Ovary (tissue), 7 donors: ENCODE measurements at regions not wholly inside any gene's neighbourhood (a gene's known extent, or its start where the extent isn't known, plus 50 kb on each side); places are given as distances from the start of the nearest gene placed in this dataset.

Experiments used
- DNase-seq, 5 donors: peaks; one replicate each; pipeline ENCODE4 v3.0.0-alpha.2; 2019 to 2020
- H3K27ac ChIP-seq, 2 donors: fragments of 200-600 bp; one replicate each; pipeline versions ENCODE4 v1.5.1 to v1.8.0; 2019 to 2022
- H3K27me3 ChIP-seq: fragments of 200-600 bp; one replicate; pipeline ENCODE4 v1.8.0; 2022
- H3K36me3 ChIP-seq: fragments of 200-600 bp; sonication (generic); one replicate; pipeline ENCODE4 v1.5.1; 2019
- H3K4me1 ChIP-seq: one replicate; pipeline ENCODE4 v1.8.1; 2013; ENCODE audit warnings: mild to moderate bottlenecking, moderate library complexity; ENCODE audit not compliant: insufficient read depth
- H3K4me3 ChIP-seq: fragments of 200-600 bp; sonication (generic); one replicate; pipeline ENCODE4 v1.5.1; 2017
- H3K9me3 ChIP-seq, 2 donors: fragments of 200-600 bp in 1 of 2; sonication (generic) in 1 of 2; one replicate each; pipeline versions ENCODE4 v1.5.1 to v1.8.1; 2013 to 2019; ENCODE audit warnings: mild to moderate bottlenecking in 1 of 2, moderate library complexity in 1 of 2
- EP300 ChIP-seq: sonication (generic); formaldehyde crosslinking; IDR thresholded peaks from one replicate; pipeline ENCODE4 v1.6.1; 2017; ENCODE audit warnings: antibody characterized with exemption
- POLR2A ChIP-seq: fragments of 450-650 bp; IDR thresholded peaks from one replicate; pipeline ENCODE4 v1.6.1; 2017; ENCODE audit warnings: antibody characterized with exemption, mild to moderate bottlenecking, moderate library complexity
- WGBS, 3 donors: extraction: QIAGEN DNeasy Blood & Tissue Kit in 1 of 3; methylation state at CpG; one replicate each; pipeline versions ENCODE4 v1.1.5 to v1.1.7; 2013 to 2017; 5-methylcytosine and 5-hydroxymethylcytosine counted together
- intact Hi-C, 4 donors: fragments of 100-400 bp; cut with DNase I; formaldehyde crosslinking; loops; one replicate each; pipeline versions ENCODE4 v1.11.0 to v1.15.1; 2022 to 2023
- TF ChIP-seq, protein P1 (sequence below), 3 donors: fragments of 450-650 bp in 2 of 3; fragments of 200-600 bp in 1 of 3; IDR thresholded peaks; one replicate each; pipeline versions ENCODE4 v1.5.1 to v1.8.0; 2016 to 2022; ENCODE audit warnings: antibody characterized with exemption in 3 of 3, mild to moderate bottlenecking in 1 of 3
- donor health status: DM: no; HTN: no; CAD: no; lungs with moderate emphysema.
- donor health status: DM: no; HTN: no; CAD: no.
- donor health status: Bipolar disorder and iron deficiency.
- donor health status: DM: no; HTN: no; CAD: no.
- donor health status: DM: yes; HTN: yes; CAD: no.

DNA sequence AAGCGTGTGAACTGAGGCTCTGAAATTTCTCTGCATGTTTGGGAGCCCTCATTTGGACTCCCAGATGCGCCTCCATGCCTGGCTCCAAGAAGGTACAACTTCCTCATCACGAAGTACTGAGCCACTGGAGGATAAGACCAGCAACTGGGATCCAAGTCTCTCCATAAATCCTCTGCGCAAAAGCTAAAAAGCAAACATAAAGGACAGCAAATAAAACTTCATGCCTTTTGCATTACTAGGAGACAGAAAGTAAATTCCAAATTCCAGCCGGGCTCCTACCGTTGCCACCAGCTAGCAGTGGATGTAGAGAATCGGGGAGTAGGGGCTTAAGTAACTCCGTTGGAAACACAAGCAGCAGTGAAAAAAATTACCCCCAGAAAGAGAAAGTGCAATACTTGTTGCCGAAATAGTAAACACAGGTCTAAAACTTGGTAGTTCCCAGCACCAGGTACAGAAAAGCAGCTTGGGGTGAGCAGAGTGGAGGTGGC is 477.1 kb upstream of the TENM3 start:
- Histone ChIP-seq H3K27me3 (no peaks in the 10 kb centered on the region), H3K27ac (no peak overlapping the region), H3K4me1 (no peaks in the 10 kb centered on the region), H3K9me3 (no peaks in the 10 kb centered on the region), H3K4me3 (no peak overlapping the region), H3K36me3 (no peaks in the 10 kb centered on the region)
- TF ChIP-seq POLR2A: no peak
- TF ChIP-seq, protein P1, sequence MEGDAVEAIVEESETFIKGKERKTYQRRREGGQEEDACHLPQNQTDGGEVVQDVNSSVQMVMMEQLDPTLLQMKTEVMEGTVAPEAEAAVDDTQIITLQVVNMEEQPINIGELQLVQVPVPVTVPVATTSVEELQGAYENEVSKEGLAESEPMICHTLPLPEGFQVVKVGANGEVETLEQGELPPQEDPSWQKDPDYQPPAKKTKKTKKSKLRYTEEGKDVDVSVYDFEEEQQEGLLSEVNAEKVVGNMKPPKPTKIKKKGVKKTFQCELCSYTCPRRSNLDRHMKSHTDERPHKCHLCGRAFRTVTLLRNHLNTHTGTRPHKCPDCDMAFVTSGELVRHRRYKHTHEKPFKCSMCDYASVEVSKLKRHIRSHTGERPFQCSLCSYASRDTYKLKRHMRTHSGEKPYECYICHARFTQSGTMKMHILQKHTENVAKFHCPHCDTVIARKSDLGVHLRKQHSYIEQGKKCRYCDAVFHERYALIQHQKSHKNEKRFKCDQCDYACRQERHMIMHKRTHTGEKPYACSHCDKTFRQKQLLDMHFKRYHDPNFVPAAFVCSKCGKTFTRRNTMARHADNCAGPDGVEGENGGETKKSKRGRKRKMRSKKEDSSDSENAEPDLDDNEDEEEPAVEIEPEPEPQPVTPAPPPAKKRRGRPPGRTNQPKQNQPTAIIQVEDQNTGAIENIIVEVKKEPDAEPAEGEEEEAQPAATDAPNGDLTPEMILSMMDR (IDR thresholded peaks at IDR 0.05): no peak
- intact Hi-C loops: no loop called here
- 75 to 84% (median 78%) methylated on average over 9 of the region's 9 CpGs for WGBS, 3 donors
- no peak for DNase-seq

DNA sequence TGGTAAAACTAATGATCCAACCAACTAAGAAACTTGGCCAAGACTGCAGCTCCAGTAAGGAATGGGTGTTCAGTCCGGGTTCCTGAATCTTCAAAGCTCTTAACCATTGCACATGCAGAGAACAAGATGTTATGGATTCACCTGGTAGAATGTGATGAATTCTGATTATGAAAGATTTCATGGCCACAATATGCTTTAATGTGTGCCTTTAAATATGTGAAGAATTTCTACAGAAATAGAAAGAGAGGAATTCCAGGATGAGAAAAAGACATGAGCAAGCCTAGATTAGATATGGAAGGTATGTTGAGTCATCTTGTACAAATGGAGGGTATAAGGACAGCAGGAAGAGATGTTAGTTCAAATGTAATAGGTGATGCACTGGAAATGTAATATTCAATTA is 472.2 kb upstream of the TENM3 start:
- no peak overlapping the region for H3K4me3 ChIP-seq
- no peak overlapping the region for H3K27ac ChIP-seq
- H3K9me3 ChIP-seq: no peaks in the 10 kb centered on the region
- intact Hi-C loops: no loop called here
- WGBS, 3 donors: 72 to 85% (median 80%) methylated on average over 1 of the region's 1 CpG
- TF ChIP-seq, protein P1 (IDR thresholded peaks at IDR 0.05): no peak
- no peak for TF ChIP-seq EP300
- no peak for TF ChIP-seq POLR2A
- H3K4me1 ChIP-seq: no peaks in the 10 kb centered on the region
- H3K36me3 ChIP-seq: no peaks in the 10 kb centered on the region
- no peak for DNase-seq
- H3K27me3 ChIP-seq: no peaks in the 10 kb centered on the region

DNA sequence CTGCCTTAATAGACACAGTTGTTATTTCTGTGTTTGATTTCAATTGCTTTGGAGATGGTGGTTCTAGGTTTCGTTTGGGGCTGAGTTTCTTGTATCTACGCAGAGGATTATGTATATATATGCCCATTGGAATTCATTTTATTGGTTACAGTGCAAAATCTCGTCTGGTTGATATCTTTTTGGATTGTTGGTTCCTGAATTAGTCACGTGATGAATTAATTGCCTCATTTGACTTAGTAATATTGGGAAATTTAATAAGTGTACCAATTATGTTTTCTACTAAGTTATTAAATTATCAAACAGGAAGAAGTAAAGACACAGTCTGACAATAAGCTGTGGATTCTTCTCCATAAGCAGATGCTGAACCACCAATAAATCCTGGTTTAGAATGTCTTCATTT is 467.9 kb upstream of the TENM3 start:
- TF ChIP-seq, protein P1 (IDR thresholded peaks at IDR 0.05): no peak
- TF ChIP-seq POLR2A: no peak
- TF ChIP-seq EP300: no peak
- H3K4me1 ChIP-seq: no peaks in the 10 kb centered on the region
- H3K27me3 ChIP-seq: no peaks in the 10 kb centered on the region
- H3K9me3 ChIP-seq: no peaks in the 10 kb centered on the region
- H3K36me3 ChIP-seq: no peaks in the 10 kb centered on the region
- WGBS, 3 donors: 79 to 86% (median 82%) methylated on average over 4 of the region's 4 CpGs
- intact Hi-C loops: no loop called here
- no peak overlapping the region for H3K27ac ChIP-seq
- DNase-seq: no peak
- no peak overlapping the region for H3K4me3 ChIP-seq

DNA sequence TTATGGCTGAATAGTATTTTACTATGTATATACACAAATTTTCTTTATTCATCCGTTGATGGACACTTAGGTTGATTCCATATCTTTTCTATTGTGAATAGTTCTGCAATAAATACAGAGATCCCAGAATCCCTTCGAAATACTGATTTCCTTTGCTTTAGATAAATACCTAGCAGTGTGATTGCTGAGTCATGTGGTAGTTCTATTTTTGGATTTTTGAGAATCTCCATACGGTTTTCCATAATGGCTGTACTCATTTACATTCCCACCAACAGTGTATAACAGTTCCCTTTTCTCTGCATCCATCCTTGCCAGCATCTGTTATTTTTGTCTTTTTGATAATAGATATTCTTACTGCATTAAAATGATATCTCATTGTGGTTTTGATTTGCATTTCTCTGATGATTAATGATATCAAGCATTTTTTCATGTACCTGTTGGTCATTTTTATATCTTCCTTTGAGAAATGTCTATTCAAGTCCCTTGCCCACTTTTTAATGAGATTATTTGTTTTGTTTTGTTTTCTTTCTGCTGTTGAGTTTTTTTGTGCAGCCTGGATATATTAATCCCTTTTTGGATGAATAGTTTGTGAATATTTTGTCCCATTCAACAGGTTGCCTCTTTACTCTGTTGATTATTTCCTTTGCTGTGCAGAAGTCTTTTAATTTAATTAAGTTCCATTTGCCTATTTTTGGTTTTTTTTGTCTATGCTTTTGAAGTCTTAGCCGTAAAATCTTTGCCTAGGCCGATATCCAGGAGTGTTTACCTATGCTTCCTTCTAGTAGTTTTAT is 466.7 kb upstream of the TENM3 start:
- Histone ChIP-seq H3K36me3 (no peaks in the 10 kb centered on the region), H3K27me3 (no peaks in the 10 kb centered on the region), H3K9me3 (no peaks in the 10 kb centered on the region), H3K4me3 (no peak overlapping the region), H3K27ac (no peak overlapping the region), H3K4me1 (no peaks in the 10 kb centered on the region)
- intact Hi-C loops: no loop called here
- no peak for DNase-seq
- 74 to 88% (median 76%) methylated on average over 5 of the region's 5 CpGs for WGBS, 3 donors
- TF ChIP-seq, protein P1 (IDR thresholded peaks at IDR 0.05): no peak
- TF ChIP-seq EP300 (no peak), POLR2A (no peak)
